Keratinocyte (primary cell): ENCODE measurements at regions not wholly inside any gene's neighbourhood (a gene's known extent, or its start where the extent isn't known, plus 50 kb on each side); places are given as distances from the start of the nearest gene placed in this dataset.
"Not testable (repeated sequence)": the region's sequence is repeated elsewhere in the genome, so short reads cannot be mapped to it uniquely, and the experiment has no call there.

Experiments used
- CTCF ChIP-seq, 3 experiments: IDR thresholded peaks in 1 of 3; conservative IDR thresholded peaks in 1 of 3; optimal IDR thresholded peaks in 1 of 3; 2 replicates in 2 of 3; 3 replicates in 1 of 3; pipeline versions ENCODE3 to v1.5.1; 2011; ENCODE audit warnings: low read length in 3 of 3, mild to moderate bottlenecking in 3 of 3, moderate library complexity in 2 of 3, control low read depth in 1 of 3, inconsistent platforms in 1 of 3; ENCODE audit not compliant: insufficient read depth in 2 of 3; ENCODE audit errors: extremely low read depth in 1 of 3
- EZH2 ChIP-seq: IDR thresholded peaks from one replicate; pipeline ENCODE4 v1.6.1; 2012; ENCODE audit warnings: inconsistent platforms, mild to moderate bottlenecking, low read length, moderate library complexity

- TF ChIP-seq EZH2; CTCF (optimal IDR thresholded peaks at IDR 0.05 in 1 of 3, IDR thresholded peaks at IDR 0.05 in 1 of 3, conservative IDR thresholded peaks at IDR 0.05 in 1 of 3; ENCODE audit: extremely low read depth in 1 of 3, insufficient read depth in 2 of 3, low read length in 3 of 3): not testable (repeated sequence)
Measured at GRCh38 chr17:73859439-73860008, 215.3 kb upstream of the SDK2 start.
